ENCODE measurements at regions not wholly inside any gene's neighbourhood (a gene's known extent, or its start where the extent isn't known, plus 50 kb on each side); places are given as distances from the start of the nearest gene placed in this dataset.

DNA sequence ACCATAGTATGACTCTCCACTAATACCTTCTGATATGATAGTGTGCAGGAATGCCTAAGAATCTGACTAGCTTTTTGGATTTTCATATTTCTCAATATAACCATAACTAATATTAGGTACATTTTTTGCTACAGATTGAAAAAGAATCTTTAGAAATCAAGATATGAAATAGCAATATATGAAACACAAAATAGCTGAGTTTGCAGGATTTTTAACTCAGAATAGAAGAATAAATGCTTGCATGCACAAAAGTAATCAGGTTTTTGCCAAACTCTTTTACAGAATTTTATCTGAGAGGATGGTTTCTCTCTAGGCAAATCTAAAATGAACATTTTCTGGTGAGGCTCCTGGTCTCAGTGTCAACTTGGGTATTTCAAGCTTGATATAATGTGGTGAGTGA, 402.6 kb downstream of the TMEM232 start:
- no peaks in the 10 kb centered on the region for H4K20me1 ChIP-seq (replicated peaks in 1 of 2; ENCODE audit: control insufficient read depth in 1 of 2, insufficient read depth in 2 of 2, low read length in 2 of 2)
- no peaks in the 10 kb centered on the region for H3K27me3 ChIP-seq (replicated peaks in 1 of 4; ENCODE audit: control insufficient read depth in 3 of 4, extremely low read depth in 1 of 4, insufficient read depth in 3 of 4, low read length in 3 of 4)
- TF ChIP-seq ZNF274 (IDR thresholded peaks at IDR 0.05; ENCODE audit: borderline replicate concordance, extremely low read depth, low read length), result no peak
- TF ChIP-seq TAF7 (optimal IDR thresholded peaks at IDR 0.05; ENCODE audit: borderline replicate concordance, low read depth, low read length), result no peak
- no peak for TF ChIP-seq SUZ12 (IDR thresholded peaks at IDR 0.05; ENCODE audit: low read length)
- DNase-seq (ENCODE audit: low read depth in 1 of 2, low spot score in 2 of 2) (no peak), FAIRE-seq (no peak)
- no peaks in the 10 kb centered on the region for H3K36me3 ChIP-seq (ENCODE audit: control insufficient read depth in 2 of 4, insufficient read depth in 4 of 4, low read length in 3 of 4)
- no peaks in the 10 kb centered on the region for H3K79me1 ChIP-seq (ENCODE audit: low read depth, low read length)
- H2BK5ac ChIP-seq (ENCODE audit: low read depth, low read length), result no peak overlapping the region
- no peak overlapping the region for H3K27ac ChIP-seq (ENCODE audit: low read depth, low read length)
- ChIA-PET POLR2A (ENCODE audit: partially characterized antibody) (no interaction called here), CTCF (ENCODE audit: partially characterized antibody) (interaction anchor here (3.1 kb wide), 1 partner anchor 9 kb away, joined by 25 read pairs; no protein-coding TSS in a partner anchor)
- no peak overlapping the region for H4K91ac ChIP-seq (replicated peaks; ENCODE audit: insufficient read length, low read length)
- H3K56ac ChIP-seq (replicated peaks; ENCODE audit: insufficient read length, low read depth, low read length), result no peak overlapping the region
- H3K9ac ChIP-seq (replicated peaks in 1 of 4; ENCODE audit: extremely low read depth in 1 of 4, low read depth in 3 of 4, low read length in 3 of 4), result no peak overlapping the region
- H2BK120ac ChIP-seq (replicated peaks; ENCODE audit: low read depth, low read length), result no peak overlapping the region
- H2AFZ ChIP-seq (ENCODE audit: low read length), result no peak overlapping the region
- H3K4me3 ChIP-seq (ENCODE audit: extremely low read depth in 1 of 4, insufficient read depth in 2 of 4, low read depth in 3 of 4, low read length in 4 of 4), result no peak overlapping the region
- H2BK15ac ChIP-seq (ENCODE audit: low read length), result no peak overlapping the region
- H3K4me2 ChIP-seq (ENCODE audit: insufficient read depth in 1 of 2, low read depth in 2 of 2, low read length in 2 of 2), result no peak overlapping the region
- no peaks in the 10 kb centered on the region for H3K9me3 ChIP-seq (ENCODE audit: insufficient read depth in 2 of 2, low read depth in 1 of 2, low read length in 1 of 2)
- H3K18ac ChIP-seq (ENCODE audit: extremely low read depth, low read length), result no peak overlapping the region
- no peak overlapping the region for H4K8ac ChIP-seq (ENCODE audit: extremely low read depth, insufficient read depth, low read length)
- H2BK20ac ChIP-seq (ENCODE audit: low read length), result no peak overlapping the region
- H3K23ac ChIP-seq (ENCODE audit: insufficient read length), result no peak overlapping the region
- H2BK12ac ChIP-seq (ENCODE audit: low read depth, low read length), result no peak overlapping the region
- H3K23me2 ChIP-seq (ENCODE audit: low read depth, low read length), result no peaks in the 10 kb centered on the region
- H3K14ac ChIP-seq (ENCODE audit: insufficient read length), result no peak overlapping the region
- H2AK5ac ChIP-seq (ENCODE audit: low read depth, low read length), result no peak overlapping the region
- H3K4me1 ChIP-seq (replicated peaks in 1 of 4; ENCODE audit: control insufficient read depth in 3 of 4, insufficient read depth in 4 of 4, low read length in 3 of 4), result no peaks in the 10 kb centered on the region
- no peaks in the 10 kb centered on the region for H3K79me2 ChIP-seq (ENCODE audit: control insufficient read depth in 1 of 2, insufficient read depth in 2 of 2, low read length in 2 of 2)
- no peak overlapping the region for H3K4ac ChIP-seq (replicated peaks; ENCODE audit: insufficient read length, low read depth, low read length)
- H4K5ac ChIP-seq (ENCODE audit: insufficient read length, low read depth, low read length), result no peak overlapping the region
